Occipital lobe (tissue), 1 donor: ENCODE measurements at regions not wholly inside any gene's neighbourhood (a gene's known extent, or its start where the extent isn't known, plus 50 kb on each side); places are given as distances from the start of the nearest gene placed in this dataset.
"Not testable (repeated sequence)": the region's sequence is repeated elsewhere in the genome, so short reads cannot be mapped to it uniquely, and the experiment has no call there.

ENCODE experiments used
- DNase-seq: peaks from one replicate; lab custom pipeline; 2025; lab: John Stamatoyannopoulos, UW

GRCh38 chr20:53856300-53857295 lies 213.8 kb downstream of the BCAS1 start:
- no peak for DNase-seq

- DNase-seq = no peak
Observed at GRCh38 chr20:53855733-53856132, 214.7 kb downstream of the BCAS1 start.

GRCh38 chr20:53854609-53854926 lies 215.8 kb downstream of the BCAS1 start:
- DNase-seq = not testable (repeated sequence)

- no peak for DNase-seq
Observed at GRCh38 chr20:53853111-53853713, 217.2 kb downstream of the BCAS1 start.

GRCh38 chr20:53852691-53853090 lies 217.7 kb downstream of the BCAS1 start:
- no peak for DNase-seq

- DNase-seq = no peak
Observed at GRCh38 chr20:53852014-53852413, 218.4 kb downstream of the BCAS1 start.

- DNase-seq = no peak
Observed at GRCh38 chr20:53850319-53850718, 220.1 kb downstream of the BCAS1 start.

GRCh38 chr20:53849471-53850059 lies 220.8 kb downstream of the BCAS1 start:
- DNase-seq = no peak

- DNase-seq = no peak
Observed at GRCh38 chr20:53848304-53848703, 222.1 kb downstream of the BCAS1 start.

- no peak for DNase-seq
Observed at GRCh38 chr20:53847837-53848170, 222.6 kb downstream of the BCAS1 start.

- DNase-seq = no peak
Observed at GRCh38 chr20:53847139-53847836, 223.1 kb downstream of the BCAS1 start.

- no peak for DNase-seq
Observed at GRCh38 chr20:53846640-53847039, 223.8 kb downstream of the BCAS1 start.

GRCh38 chr20:53845980-53846379 lies 224.4 kb downstream of the BCAS1 start:
- DNase-seq = no peak

GRCh38 chr20:53844259-53844658 lies 226.1 kb downstream of the BCAS1 start:
- DNase-seq = no peak

GRCh38 chr20:53843645-53844044 lies 226.7 kb downstream of the BCAS1 start:
- DNase-seq = no peak

- no peak for DNase-seq
Observed at GRCh38 chr20:53842301-53843099, 227.9 kb downstream of the BCAS1 start.

GRCh38 chr20:53841741-53842140 lies 228.7 kb downstream of the BCAS1 start:
- no peak for DNase-seq

GRCh38 chr20:53840532-53840931 lies 229.9 kb downstream of the BCAS1 start:
- DNase-seq = no peak

- DNase-seq = no peak
Observed at GRCh38 chr20:53839423-53840176, 230.8 kb downstream of the BCAS1 start.

- no peak for DNase-seq
Observed at GRCh38 chr20:53838311-53838868, 232.0 kb downstream of the BCAS1 start.
